ENCODE measurements at regions not wholly inside any gene's neighbourhood (a gene's known extent, or its start where the extent isn't known, plus 50 kb on each side); places are given as distances from the start of the nearest gene placed in this dataset.

- no peak overlapping the region for H3K4me3 Mint-ChIP-seq
- Histone ChIP-seq H3K36me3 (replicated peaks in 1 of 2; ENCODE audit: control insufficient read depth in 1 of 2, insufficient read depth in 2 of 2, low read length in 2 of 2) (no peaks in the 10 kb centered on the region), H3K27ac (ENCODE audit: low read depth in 1 of 2, low read length in 2 of 2) (no peak overlapping the region), H3K27me3 (ENCODE audit: control insufficient read depth in 2 of 2, insufficient read depth in 2 of 2, low read length in 2 of 2) (no peaks in the 10 kb centered on the region), H3K9me3 (replicated peaks in 1 of 2; ENCODE audit: control insufficient read depth in 1 of 2, insufficient read depth in 1 of 2, low read length in 2 of 2) (peaks cover 0 to 14% of the 10 kb centered on the region in 2 donors), H3K79me2 (ENCODE audit: insufficient read depth, low read length) (no peaks in the 10 kb centered on the region), H3K4me3 (replicated peaks in 1 of 3; ENCODE audit: low read depth in 2 of 3, low read length in 3 of 3) (no peak overlapping the region), H3K9ac (ENCODE audit: insufficient read depth, low read length, poor library complexity, severe bottlenecking) (no peak overlapping the region), H2AFZ (ENCODE audit: insufficient read depth, low read depth, low read length, poor library complexity, severe bottlenecking) (no peak overlapping the region), H3K4me1 (ENCODE audit: control insufficient read depth in 1 of 2, insufficient read depth in 2 of 2, low read length in 2 of 2) (no peaks in the 10 kb centered on the region), H3K4me2 (replicated peaks; ENCODE audit: extremely low read depth, low read length, poor library complexity, severe bottlenecking) (no peak overlapping the region), H4K20me1 (ENCODE audit: insufficient read depth, low read length) (no peaks in the 10 kb centered on the region)
- intact Hi-C loops (cut with micrococcal nuclease) = no loop called here
- H3K27ac Mint-ChIP-seq = no peak overlapping the region
- peaks cover 0 to 1% (median 0%) of the 10 kb centered on the region in 3 donors for H3K27me3 Mint-ChIP-seq (ENCODE audit: low read depth in 3 of 3)
- WGBS (ENCODE audit: insufficient coverage) = no CpG with 5 or more reads among the region's 1 CpG
- H3K9me3 Mint-ChIP-seq = peaks cover 0 to 14% (median 4%) of the 10 kb centered on the region in 7 donors
- no peaks in the 10 kb centered on the region for H3K36me3 Mint-ChIP-seq
- no peak for TF ChIP-seq CTCF (IDR thresholded peaks at IDR 0.05)
- no peak for DNase-seq
- H3K4me1 Mint-ChIP-seq = no peaks in the 10 kb centered on the region
Observed at GRCh38 chr2:35503738-35504199, 851.8 kb upstream of the CRIM1 start.

GRCh38 chr2:35503311-35503710 lies 852.3 kb upstream of the CRIM1 start:
- intact Hi-C loops (cut with micrococcal nuclease) = no loop called here
- Histone ChIP-seq H3K4me2 (replicated peaks; ENCODE audit: extremely low read depth, low read length, poor library complexity, severe bottlenecking) (no peak overlapping the region), H3K27ac (ENCODE audit: low read depth in 1 of 2, low read length in 2 of 2) (no peak overlapping the region), H3K9me3 (replicated peaks in 1 of 2; ENCODE audit: control insufficient read depth in 1 of 2, insufficient read depth in 1 of 2, low read length in 2 of 2) (peaks cover 0 to 14% of the 10 kb centered on the region in 2 donors), H2AFZ (ENCODE audit: insufficient read depth, low read depth, low read length, poor library complexity, severe bottlenecking) (no peak overlapping the region), H3K4me1 (ENCODE audit: control insufficient read depth in 1 of 2, insufficient read depth in 2 of 2, low read length in 2 of 2) (no peaks in the 10 kb centered on the region), H3K4me3 (replicated peaks in 1 of 3; ENCODE audit: low read depth in 2 of 3, low read length in 3 of 3) (no peak overlapping the region), H3K9ac (ENCODE audit: insufficient read depth, low read length, poor library complexity, severe bottlenecking) (no peak overlapping the region), H3K36me3 (replicated peaks in 1 of 2; ENCODE audit: control insufficient read depth in 1 of 2, insufficient read depth in 2 of 2, low read length in 2 of 2) (no peaks in the 10 kb centered on the region), H3K79me2 (ENCODE audit: insufficient read depth, low read length) (no peaks in the 10 kb centered on the region), H3K27me3 (ENCODE audit: control insufficient read depth in 2 of 2, insufficient read depth in 2 of 2, low read length in 2 of 2) (no peaks in the 10 kb centered on the region), H4K20me1 (ENCODE audit: insufficient read depth, low read length) (no peaks in the 10 kb centered on the region)
- H3K36me3 Mint-ChIP-seq = no peaks in the 10 kb centered on the region
- no peak overlapping the region for H3K27ac Mint-ChIP-seq
- H3K4me1 Mint-ChIP-seq = no peaks in the 10 kb centered on the region
- no peak for DNase-seq
- WGBS (ENCODE audit: insufficient coverage) = no CpG with 5 or more reads among the region's 3 CpGs
- H3K4me3 Mint-ChIP-seq = no peak overlapping the region
- H3K9me3 Mint-ChIP-seq = peaks cover 0 to 14% (median 4%) of the 10 kb centered on the region in 7 donors
- no peak for TF ChIP-seq CTCF (IDR thresholded peaks at IDR 0.05)
- H3K27me3 Mint-ChIP-seq (ENCODE audit: low read depth in 3 of 3) = peaks cover 0 to 1% (median 0%) of the 10 kb centered on the region in 3 donors

All from CD14-positive monocyte (primary cell).